GM21786 (cell line): ENCODE measurements at regions not wholly inside any gene's neighbourhood (a gene's known extent, or its start where the extent isn't known, plus 50 kb on each side); places are given as distances from the start of the nearest gene placed in this dataset.

Source experiments
- ATAC-seq: cut with Tn5 transposase; IDR thresholded peaks from one replicate; pipeline ENCODE4 v1.9.1; 2021; ENCODE audit not compliant: unreplicated experiment

GRCh38 chr10:43885842-43886241 is 237.2 kb upstream of the ZNF32 start:
- ATAC-seq = no peak

GRCh38 chr10:43885252-43885651 is 236.6 kb upstream of the ZNF32 start:
- ATAC-seq = no peak

GRCh38 chr10:43884501-43885105 is 235.9 kb upstream of the ZNF32 start:
- no peak for ATAC-seq

- no peak for ATAC-seq
These were observed 234.0 kb upstream of the ZNF32 start for GRCh38 chr10:43882711-43883110.

- ATAC-seq = no peak
These were observed 233.0 kb upstream of the ZNF32 start for GRCh38 chr10:43881657-43882056.

GRCh38 chr10:43880160-43880559 is 231.5 kb upstream of the ZNF32 start:
- ATAC-seq = no peak

DNA sequence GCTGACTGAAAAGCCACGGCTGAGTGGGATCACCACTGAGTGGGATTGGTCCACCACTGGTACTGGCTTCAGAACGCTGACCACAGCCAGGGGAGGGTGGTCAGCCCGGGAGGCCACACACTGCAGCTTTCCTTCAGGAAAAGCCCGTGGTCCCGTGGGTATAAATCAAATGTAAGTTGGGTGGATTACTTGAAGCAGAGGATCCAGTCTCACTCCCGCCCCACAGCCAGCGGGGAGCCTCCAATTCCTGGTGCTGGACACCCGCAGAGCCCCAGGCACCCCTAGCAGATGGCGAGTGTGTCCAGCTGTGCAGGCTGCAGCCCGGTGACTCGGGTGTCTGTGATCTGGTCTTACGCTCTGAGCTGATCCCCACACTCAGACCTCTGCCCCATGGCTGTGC is 231.1 kb upstream of the ZNF32 start:
- ATAC-seq = no peak

GRCh38 chr10:43879162-43879561 is 230.5 kb upstream of the ZNF32 start:
- no peak for ATAC-seq

GRCh38 chr10:43878386-43878785 is 229.7 kb upstream of the ZNF32 start:
- no peak for ATAC-seq

- no peak for ATAC-seq
These were observed 228.3 kb upstream of the ZNF32 start for GRCh38 chr10:43876976-43877375.

GRCh38 chr10:43874984-43875383 is 226.3 kb upstream of the ZNF32 start:
- ATAC-seq = no peak

DNA sequence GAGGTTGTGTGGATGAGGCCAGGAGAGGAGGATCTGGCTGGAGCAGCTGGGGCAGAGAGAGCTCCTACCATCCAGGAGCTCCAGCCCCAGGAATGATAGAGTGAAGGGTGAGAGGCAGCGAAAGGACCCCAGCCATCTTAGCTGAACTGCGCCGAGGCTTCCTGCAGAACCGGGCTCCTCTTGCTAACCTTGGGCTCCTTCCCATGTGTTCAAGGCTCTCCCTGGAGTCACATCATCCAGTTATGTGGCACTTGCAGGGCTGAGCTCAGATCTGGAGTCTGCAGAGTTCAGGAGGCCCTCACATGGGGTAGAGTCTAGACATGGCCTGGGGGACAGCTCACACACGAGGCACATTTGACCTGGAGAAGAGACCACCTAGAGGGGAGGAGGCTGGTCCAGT is 225.0 kb upstream of the ZNF32 start:
- no peak for ATAC-seq

DNA sequence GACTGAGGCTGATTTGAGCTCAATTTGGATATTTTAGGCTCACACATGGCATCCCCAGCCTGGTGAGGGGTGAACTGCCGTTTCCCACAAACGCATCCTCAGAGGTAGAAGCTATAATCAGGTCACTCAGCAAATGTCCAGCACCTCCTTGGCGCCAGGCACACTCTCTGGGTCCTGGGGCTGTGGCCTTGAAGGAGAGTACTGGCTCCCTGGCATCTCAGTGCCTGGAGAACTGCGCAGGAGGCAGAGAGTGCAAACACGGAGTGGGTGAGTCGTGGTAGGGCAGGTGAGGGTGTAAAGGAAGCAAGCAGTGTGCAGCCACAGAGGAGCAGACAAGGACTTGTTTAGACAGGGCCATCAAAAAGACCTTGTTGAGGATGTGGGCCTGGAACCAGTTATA is 224.0 kb upstream of the ZNF32 start:
- ATAC-seq = no peak

DNA sequence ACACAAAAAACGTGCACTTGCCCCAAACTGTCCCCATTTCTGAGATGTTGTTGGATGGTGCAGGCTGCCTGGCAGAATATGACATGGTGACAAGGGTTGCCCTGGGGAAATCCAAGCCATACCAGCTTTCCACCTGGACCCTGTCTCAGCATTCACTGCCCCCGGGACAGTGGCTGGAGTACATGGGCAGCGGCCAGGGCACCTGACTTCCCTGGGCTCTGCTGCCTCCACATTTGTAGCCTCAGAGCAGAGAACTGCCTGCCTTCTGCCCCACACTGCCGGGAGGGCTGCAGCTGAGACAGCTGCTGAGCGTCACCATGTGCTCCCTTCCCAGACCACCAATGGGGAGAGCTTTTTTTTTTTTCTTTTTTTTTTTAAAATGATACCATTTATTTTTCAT is 222.9 kb upstream of the ZNF32 start:
- ATAC-seq = no peak

GRCh38 chr10:43870968-43871439 is 222.3 kb upstream of the ZNF32 start:
- ATAC-seq = no peak

GRCh38 chr10:43869669-43870322 is 221.1 kb upstream of the ZNF32 start:
- ATAC-seq = no peak

DNA sequence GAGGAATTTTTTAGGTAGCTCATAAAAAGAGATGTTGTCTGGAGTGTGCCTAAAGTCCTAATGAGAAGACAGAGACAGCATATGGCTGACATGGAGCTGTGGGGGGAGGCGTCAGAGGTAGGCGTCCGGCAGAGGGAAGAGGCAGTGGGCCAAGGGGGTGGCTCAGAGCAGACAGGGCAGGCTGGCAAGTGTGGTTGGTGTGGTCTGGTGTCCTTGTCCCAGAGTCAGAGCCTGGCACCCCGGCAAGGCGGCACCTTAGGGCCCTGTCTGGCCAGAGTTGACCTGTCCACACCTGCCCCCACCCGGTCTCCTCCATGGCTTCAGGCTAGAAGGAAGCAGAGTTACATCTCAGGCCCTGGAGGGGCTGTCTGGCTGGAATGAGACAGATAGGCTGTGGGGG is 220.3 kb upstream of the ZNF32 start:
- no peak for ATAC-seq

GRCh38 chr10:43867667-43868565 is 219.2 kb upstream of the ZNF32 start:
- no peak for ATAC-seq

- no peak for ATAC-seq
These were observed 218.4 kb upstream of the ZNF32 start for GRCh38 chr10:43867113-43867512.

DNA sequence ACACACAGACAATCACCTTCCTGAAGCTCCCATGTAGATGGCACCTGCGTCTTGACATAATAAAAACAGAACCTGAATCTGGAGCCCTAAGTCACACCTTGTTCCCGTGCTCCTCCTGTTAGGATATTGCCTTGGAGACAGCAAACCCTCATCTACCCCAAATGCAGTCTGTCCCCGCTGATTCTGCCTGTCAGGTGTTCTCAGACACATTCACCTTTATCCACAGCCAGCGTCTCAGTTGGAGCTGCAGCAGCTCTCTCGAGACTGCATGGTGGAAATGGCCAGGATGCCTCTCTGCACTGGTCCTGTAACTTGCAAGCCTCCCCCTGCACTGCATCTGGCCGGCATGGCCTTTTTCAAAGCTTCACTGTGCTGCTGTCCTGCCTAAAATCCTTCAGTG is 218.0 kb upstream of the ZNF32 start:
- ATAC-seq = no peak

GRCh38 chr10:43865265-43866135 is 216.8 kb upstream of the ZNF32 start:
- no peak for ATAC-seq
